H1 (cell line): ENCODE measurements at regions not wholly inside any gene's neighbourhood (a gene's known extent, or its start where the extent isn't known, plus 50 kb on each side); places are given as distances from the start of the nearest gene placed in this dataset.

Source experiments
- E2F6 ChIP-seq: IDR thresholded peaks from 2 replicates; pipeline ENCODE4 v1.6.1; 2012; ENCODE audit warnings: inconsistent platforms
- HDAC6 ChIP-seq: IDR thresholded peaks from one replicate; pipeline ENCODE4 v1.7.1; 2012; ENCODE audit warnings: low read depth, mild to moderate bottlenecking, inconsistent platforms, low read length, moderate library complexity
- POU5F1 ChIP-seq: IDR thresholded peaks from 2 replicates; pipeline ENCODE4 v1.6.1; 2011; ENCODE audit warnings: low read depth, mild to moderate bottlenecking, low read length, moderate library complexity
- SP1 ChIP-seq: IDR thresholded peaks from 2 replicates; pipeline ENCODE4 v1.6.1; 2011; ENCODE audit warnings: low read depth, low read length
- SP2 ChIP-seq: IDR thresholded peaks from 2 replicates; pipeline ENCODE4 v1.6.1; 2012; ENCODE audit warnings: mild to moderate bottlenecking, low read length, inconsistent platforms
- SP4 ChIP-seq: IDR thresholded peaks from 2 replicates; pipeline ENCODE4 v1.6.1; 2012; ENCODE audit warnings: low read length, inconsistent platforms
- TEAD4 ChIP-seq: IDR thresholded peaks from 2 replicates; pipeline ENCODE4 v1.6.1; 2012; ENCODE audit warnings: low read depth, low read length, inconsistent platforms, mixed read lengths
- ZNF274 ChIP-seq: IDR thresholded peaks from 2 replicates; pipeline ENCODE4 v1.7.0; 2012; ENCODE audit warnings: low read length, borderline replicate concordance; ENCODE audit errors: extremely low read depth
- TF ChIP-seq, protein P1 (sequence below): IDR thresholded peaks from 2 replicates; pipeline ENCODE4 v1.6.1; 2012; ENCODE audit warnings: low read length, inconsistent platforms

GRCh38 chr15:69953051-69953450 lies 144.7 kb downstream of the TLE3 start (continued):
- no peak for TF ChIP-seq SP1
- no peak for TF ChIP-seq TEAD4
- TF ChIP-seq SP4, result no peak
- TF ChIP-seq POU5F1, result no peak
- TF ChIP-seq, protein P1, sequence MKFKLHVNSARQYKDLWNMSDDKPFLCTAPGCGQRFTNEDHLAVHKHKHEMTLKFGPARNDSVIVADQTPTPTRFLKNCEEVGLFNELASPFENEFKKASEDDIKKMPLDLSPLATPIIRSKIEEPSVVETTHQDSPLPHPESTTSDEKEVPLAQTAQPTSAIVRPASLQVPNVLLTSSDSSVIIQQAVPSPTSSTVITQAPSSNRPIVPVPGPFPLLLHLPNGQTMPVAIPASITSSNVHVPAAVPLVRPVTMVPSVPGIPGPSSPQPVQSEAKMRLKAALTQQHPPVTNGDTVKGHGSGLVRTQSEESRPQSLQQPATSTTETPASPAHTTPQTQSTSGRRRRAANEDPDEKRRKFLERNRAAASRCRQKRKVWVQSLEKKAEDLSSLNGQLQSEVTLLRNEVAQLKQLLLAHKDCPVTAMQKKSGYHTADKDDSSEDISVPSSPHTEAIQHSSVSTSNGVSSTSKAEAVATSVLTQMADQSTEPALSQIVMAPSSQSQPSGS, result no peak
- TF ChIP-seq HDAC6, result no peak
- TF ChIP-seq E2F6, result no peak
- no peak for TF ChIP-seq ZNF274
- TF ChIP-seq SP2, result no peak
